AG10803 (cell line): ENCODE measurements at regions not wholly inside any gene's neighbourhood (a gene's known extent, or its start where the extent isn't known, plus 50 kb on each side); places are given as distances from the start of the nearest gene placed in this dataset.
A peak's percentile ranks its signal among the peaks of the same experiment; 100 is the strongest.

Experiments used
- DNase-seq: peaks from one replicate; pipeline ENCODE4 v3.0.0; 2010; ENCODE audit warnings: low read depth
- H3K4me3 ChIP-seq: 2 replicates; pipeline ENCODE4 v1.5.1; 2011; ENCODE audit warnings: mild to moderate bottlenecking, low read length, control low read depth
- TF ChIP-seq, protein P1 (sequence below): conservative IDR thresholded peaks from 2 replicates; pipeline ENCODE4 v1.5.1; 2011; ENCODE audit warnings: mild to moderate bottlenecking, low read length, control low read depth, inconsistent platforms

DNA sequence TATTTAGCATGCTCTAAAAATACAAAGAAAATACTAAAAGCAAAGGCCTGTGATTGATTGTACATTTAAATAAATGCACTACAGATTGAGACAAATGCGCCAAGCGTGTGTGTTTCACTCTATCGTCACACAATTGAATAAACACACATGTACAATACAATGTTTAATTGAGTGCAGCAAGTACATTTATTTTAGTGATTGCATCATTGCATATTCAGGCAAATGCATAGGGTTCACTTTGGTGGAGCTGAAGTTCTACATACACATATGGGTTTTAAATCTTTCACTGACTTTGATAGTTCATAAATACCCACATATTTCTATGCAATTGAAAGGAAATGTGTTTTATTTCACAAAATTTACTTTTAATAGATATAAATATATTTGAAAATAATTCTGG, 750.6 kb upstream of the MMS22L start:
- no peak overlapping the region for H3K4me3 ChIP-seq
- no peak for DNase-seq
- TF ChIP-seq, protein P1, sequence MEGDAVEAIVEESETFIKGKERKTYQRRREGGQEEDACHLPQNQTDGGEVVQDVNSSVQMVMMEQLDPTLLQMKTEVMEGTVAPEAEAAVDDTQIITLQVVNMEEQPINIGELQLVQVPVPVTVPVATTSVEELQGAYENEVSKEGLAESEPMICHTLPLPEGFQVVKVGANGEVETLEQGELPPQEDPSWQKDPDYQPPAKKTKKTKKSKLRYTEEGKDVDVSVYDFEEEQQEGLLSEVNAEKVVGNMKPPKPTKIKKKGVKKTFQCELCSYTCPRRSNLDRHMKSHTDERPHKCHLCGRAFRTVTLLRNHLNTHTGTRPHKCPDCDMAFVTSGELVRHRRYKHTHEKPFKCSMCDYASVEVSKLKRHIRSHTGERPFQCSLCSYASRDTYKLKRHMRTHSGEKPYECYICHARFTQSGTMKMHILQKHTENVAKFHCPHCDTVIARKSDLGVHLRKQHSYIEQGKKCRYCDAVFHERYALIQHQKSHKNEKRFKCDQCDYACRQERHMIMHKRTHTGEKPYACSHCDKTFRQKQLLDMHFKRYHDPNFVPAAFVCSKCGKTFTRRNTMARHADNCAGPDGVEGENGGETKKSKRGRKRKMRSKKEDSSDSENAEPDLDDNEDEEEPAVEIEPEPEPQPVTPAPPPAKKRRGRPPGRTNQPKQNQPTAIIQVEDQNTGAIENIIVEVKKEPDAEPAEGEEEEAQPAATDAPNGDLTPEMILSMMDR = no peak

DNA sequence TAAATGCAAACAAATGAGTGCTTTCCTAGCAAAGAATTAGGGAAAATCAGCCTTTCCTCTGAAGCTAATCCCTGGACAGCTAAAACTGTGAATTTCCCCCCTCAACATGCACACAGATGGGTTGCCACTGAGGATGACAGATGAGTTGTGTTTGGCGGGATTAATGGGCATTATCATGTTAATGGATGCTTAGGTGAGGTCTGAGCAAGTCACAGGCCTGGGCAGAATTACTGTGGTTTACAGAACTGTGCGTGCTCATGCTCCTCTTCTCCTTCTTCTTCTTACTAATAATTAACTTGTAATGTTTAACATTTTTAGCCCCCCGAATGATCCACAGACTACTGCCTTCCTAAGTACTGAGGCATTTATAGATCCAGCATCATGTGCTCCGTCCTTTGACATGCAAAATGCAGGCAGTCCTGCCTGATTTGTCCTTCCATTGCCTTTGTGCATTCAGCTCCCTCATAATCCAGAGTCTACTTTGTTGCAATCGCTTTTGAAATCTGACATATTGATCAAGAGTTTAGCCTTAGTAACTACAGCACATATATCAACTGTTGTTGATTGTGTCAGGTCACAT, 753.4 kb upstream of the MMS22L start:
- H3K4me3 ChIP-seq = no peak overlapping the region
- no peak for DNase-seq
- TF ChIP-seq, protein P1 = no peak

DNA sequence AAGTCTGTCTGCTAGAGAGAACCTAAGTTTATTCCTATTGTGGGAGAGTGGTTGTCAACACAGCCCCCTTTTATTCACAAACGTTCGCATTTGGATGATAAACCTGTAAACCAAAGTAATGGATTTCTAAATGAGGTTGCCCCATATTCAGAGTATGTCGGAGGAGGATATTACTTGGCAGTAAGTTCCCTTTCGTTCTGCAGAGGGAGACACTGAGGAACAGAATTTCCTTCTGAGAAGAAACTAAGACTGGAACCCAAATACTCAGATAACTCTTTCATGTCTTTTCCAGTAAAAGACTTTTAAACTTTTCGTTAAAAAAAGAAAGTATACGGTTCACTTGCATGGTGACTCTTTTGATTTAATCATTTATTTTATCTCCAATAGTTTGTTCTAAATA, 754.6 kb upstream of the MMS22L start:
- TF ChIP-seq, protein P1 = no peak

DNA sequence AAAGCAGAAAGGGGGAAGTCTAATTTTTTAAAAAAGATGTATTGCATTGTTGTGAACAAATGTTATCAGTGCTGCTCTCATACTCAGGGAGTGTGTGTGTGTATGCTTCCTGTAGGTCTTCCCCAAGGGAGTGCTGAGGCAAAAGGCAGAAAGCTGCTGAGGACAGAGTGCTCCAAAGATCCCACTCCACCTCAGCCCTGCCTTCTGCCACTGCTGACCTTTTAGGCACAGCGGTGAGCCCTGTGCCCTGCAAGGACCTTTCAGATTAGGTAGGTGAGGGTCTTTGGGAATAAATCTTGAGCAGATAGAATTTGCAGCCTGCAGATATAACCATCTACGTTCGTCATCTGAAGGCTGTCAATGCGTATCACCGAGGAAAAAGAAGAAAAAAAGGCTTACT, 756.4 kb upstream of the MMS22L start:
- no peak for DNase-seq
- no peak overlapping the region for H3K4me3 ChIP-seq
- TF ChIP-seq, protein P1 = no peak

More for the DNA sequence above, 754.6 kb upstream of the MMS22L start:
- DNase-seq = no peak
- H3K4me3 ChIP-seq = no peak overlapping the region

DNA sequence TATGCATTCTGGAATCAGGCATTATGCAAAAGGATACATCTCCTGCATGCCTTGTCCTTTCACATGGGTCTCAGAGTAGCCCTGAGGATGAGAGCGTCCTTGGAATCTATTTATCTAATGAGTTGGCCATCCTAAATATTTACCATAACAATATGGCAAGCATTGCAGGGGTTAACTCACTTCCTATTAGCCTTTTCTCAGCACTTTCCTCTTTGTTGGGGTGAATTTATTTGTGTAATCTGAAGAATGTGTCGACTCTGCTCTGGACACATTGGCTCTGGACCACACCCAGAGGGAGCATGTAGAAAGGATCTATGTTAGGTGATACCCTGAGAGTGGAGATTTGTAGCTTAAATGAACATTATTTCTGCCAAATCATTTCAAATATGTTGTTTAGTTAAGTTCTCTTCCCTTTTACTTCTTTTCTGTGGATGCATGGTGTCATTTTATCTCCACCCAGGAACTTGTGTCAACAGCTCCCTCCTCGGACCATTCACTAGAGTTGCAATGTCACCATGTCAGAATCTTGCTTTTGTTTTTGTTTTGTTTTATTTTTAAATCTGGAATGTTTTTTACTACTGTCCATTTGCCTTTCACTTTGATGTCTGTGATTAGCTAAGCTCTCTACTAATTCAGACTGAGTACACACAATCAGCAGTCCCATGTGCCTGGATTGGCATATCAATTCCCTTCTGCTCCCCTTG, 757.0 kb upstream of the MMS22L start:
- TF ChIP-seq, protein P1 = peak; percentile 51
- H3K4me3 ChIP-seq = no peak overlapping the region
- DNase-seq = peak; percentile 17

DNA sequence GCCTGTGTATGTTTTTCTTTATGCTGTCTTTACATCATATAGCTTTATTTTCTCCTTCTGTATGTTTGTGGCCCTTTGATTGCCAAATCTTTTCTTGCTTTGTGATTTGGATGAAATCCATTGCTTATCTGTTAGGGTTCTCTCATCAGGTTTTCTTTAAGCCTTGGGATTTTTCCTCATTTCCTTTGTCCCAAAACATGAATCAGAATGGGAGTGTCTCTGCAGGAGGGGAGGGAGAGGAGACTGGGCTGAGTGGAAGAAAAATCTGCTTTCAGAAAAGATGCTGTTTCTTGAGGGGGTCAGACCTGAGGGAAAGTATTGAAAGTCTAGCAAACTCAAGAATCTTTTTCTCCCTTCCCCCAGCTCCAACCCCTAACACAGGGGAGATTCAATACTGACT, 758.0 kb upstream of the MMS22L start:
- TF ChIP-seq, protein P1 = no peak
- H3K4me3 ChIP-seq = no peak overlapping the region
- DNase-seq = no peak

DNA sequence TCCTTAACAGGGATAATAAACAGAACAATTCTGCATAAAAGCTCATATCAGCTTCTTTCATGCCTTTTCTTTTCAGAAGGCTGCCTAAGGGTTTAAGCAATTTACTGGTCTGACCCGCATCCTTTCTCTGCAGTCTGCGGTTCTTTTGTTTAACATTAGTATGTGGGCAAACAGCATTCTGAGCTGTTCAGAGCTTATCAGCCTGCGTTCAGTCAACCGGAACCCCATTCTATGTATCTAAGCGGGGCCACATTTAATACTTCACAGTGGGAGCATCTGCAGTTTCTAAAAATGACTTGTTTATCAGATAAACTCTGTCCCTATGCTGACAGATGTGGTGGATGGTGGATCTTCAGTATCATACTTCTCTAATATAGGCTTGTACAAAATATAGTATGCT, 758.9 kb upstream of the MMS22L start:
- TF ChIP-seq, protein P1 = no peak
- H3K4me3 ChIP-seq = no peak overlapping the region
- no peak for DNase-seq
